ENCODE measurements at regions not wholly inside any gene's neighbourhood (a gene's known extent, or its start where the extent isn't known, plus 50 kb on each side); places are given as distances from the start of the nearest gene placed in this dataset.
A peak's percentile ranks its signal among the peaks of the same experiment; 100 is the strongest.

DNA sequence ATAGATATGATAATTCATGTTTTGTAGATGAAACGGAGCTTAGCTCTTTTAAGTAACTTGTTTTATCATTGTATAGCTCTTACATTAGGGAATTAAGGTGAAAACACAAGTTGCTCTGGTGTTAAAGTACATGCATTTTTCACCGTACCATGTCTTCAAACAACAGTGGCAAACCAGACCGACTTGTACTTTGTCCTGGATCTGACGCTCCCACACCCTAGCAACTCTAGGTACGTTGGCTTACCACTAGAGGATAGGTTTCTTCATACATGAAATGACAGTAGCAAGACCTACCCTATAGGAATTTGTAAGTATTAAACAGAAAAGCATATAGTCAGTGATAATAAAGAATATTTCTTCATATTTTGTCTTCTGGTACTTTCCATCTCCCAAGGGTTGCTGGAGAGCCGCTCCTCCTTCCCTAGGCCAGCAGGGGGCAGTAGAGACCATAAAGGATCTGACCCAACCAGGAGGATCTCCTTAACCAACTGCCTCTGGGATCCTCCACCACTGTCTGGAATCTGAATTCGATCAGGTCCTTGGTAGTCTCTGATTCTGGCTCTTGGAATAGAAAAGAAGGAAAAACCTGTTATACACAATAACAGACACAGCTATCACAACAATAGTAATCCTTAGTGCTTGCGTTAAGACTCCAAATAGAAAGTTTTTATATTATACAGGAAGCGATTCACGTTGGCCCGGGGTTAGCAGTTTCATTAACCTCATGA lies 136.7 kb downstream of the CAVIN4 start (continued):
- TF ChIP-seq, protein P1, sequence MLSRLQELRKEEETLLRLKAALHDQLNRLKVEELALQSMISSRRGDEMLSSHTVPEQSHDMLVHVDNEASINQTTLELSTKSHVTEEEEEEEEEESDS (CRISPR knock-in tag; IDR thresholded peaks at IDR 0.05) = no peak
- TF ChIP-seq EP400 (IDR thresholded peaks at IDR 0.05) (no peak), MYBL2 (IDR thresholded peaks at IDR 0.05; ENCODE audit: low read depth) (no peak), MYBL2 (CRISPR knock-in tag; IDR thresholded peaks at IDR 0.05; ENCODE audit: borderline replicate concordance) (no peak), CHD2 (IDR thresholded peaks at IDR 0.05; ENCODE audit: low read depth, low read length) (no peak), ATF4 (CRISPR knock-in tag; IDR thresholded peaks at IDR 0.05) (no peak), ZNF143 (CRISPR knock-in tag; IDR thresholded peaks at IDR 0.05) (no peak), ETS2 (tag; IDR thresholded peaks at IDR 0.05; ENCODE audit: borderline replicate concordance, poor library complexity, severe bottlenecking) (no peak), ZNF347 (CRISPR knock-in tag; IDR thresholded peaks at IDR 0.05; ENCODE audit: low read depth) (no peak), RAD21 (CRISPR knock-in tag; conservative IDR thresholded peaks at IDR 0.05 in 1 of 2, IDR thresholded peaks at IDR 0.05 in 1 of 2) (peak; percentile 74 to 75), HEY1 (CRISPR knock-in tag; IDR thresholded peaks at IDR 0.05; ENCODE audit: borderline replicate concordance) (no peak)
- TF ChIP-seq, protein P2, sequence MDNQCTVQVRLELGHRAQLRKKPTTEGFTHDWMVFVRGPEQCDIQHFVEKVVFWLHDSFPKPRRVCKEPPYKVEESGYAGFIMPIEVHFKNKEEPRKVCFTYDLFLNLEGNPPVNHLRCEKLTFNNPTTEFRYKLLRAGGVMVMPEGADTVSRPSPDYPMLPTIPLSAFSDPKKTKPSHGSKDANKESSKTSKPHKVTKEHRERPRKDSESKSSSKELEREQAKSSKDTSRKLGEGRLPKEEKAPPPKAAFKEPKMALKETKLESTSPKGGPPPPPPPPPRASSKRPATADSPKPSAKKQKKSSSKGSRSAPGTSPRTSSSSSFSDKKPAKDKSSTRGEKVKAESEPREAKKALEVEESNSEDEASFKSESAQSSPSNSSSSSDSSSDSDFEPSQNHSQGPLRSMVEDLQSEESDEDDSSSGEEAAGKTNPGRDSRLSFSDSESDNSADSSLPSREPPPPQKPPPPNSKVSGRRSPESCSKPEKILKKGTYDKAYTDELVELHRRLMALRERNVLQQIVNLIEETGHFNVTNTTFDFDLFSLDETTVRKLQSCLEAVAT (IDR thresholded peaks at IDR 0.05) = peak in 1 of 2 experiments; percentile 55; a peak in 1 of 4 replicates
- TF ChIP-seq, protein P3, sequence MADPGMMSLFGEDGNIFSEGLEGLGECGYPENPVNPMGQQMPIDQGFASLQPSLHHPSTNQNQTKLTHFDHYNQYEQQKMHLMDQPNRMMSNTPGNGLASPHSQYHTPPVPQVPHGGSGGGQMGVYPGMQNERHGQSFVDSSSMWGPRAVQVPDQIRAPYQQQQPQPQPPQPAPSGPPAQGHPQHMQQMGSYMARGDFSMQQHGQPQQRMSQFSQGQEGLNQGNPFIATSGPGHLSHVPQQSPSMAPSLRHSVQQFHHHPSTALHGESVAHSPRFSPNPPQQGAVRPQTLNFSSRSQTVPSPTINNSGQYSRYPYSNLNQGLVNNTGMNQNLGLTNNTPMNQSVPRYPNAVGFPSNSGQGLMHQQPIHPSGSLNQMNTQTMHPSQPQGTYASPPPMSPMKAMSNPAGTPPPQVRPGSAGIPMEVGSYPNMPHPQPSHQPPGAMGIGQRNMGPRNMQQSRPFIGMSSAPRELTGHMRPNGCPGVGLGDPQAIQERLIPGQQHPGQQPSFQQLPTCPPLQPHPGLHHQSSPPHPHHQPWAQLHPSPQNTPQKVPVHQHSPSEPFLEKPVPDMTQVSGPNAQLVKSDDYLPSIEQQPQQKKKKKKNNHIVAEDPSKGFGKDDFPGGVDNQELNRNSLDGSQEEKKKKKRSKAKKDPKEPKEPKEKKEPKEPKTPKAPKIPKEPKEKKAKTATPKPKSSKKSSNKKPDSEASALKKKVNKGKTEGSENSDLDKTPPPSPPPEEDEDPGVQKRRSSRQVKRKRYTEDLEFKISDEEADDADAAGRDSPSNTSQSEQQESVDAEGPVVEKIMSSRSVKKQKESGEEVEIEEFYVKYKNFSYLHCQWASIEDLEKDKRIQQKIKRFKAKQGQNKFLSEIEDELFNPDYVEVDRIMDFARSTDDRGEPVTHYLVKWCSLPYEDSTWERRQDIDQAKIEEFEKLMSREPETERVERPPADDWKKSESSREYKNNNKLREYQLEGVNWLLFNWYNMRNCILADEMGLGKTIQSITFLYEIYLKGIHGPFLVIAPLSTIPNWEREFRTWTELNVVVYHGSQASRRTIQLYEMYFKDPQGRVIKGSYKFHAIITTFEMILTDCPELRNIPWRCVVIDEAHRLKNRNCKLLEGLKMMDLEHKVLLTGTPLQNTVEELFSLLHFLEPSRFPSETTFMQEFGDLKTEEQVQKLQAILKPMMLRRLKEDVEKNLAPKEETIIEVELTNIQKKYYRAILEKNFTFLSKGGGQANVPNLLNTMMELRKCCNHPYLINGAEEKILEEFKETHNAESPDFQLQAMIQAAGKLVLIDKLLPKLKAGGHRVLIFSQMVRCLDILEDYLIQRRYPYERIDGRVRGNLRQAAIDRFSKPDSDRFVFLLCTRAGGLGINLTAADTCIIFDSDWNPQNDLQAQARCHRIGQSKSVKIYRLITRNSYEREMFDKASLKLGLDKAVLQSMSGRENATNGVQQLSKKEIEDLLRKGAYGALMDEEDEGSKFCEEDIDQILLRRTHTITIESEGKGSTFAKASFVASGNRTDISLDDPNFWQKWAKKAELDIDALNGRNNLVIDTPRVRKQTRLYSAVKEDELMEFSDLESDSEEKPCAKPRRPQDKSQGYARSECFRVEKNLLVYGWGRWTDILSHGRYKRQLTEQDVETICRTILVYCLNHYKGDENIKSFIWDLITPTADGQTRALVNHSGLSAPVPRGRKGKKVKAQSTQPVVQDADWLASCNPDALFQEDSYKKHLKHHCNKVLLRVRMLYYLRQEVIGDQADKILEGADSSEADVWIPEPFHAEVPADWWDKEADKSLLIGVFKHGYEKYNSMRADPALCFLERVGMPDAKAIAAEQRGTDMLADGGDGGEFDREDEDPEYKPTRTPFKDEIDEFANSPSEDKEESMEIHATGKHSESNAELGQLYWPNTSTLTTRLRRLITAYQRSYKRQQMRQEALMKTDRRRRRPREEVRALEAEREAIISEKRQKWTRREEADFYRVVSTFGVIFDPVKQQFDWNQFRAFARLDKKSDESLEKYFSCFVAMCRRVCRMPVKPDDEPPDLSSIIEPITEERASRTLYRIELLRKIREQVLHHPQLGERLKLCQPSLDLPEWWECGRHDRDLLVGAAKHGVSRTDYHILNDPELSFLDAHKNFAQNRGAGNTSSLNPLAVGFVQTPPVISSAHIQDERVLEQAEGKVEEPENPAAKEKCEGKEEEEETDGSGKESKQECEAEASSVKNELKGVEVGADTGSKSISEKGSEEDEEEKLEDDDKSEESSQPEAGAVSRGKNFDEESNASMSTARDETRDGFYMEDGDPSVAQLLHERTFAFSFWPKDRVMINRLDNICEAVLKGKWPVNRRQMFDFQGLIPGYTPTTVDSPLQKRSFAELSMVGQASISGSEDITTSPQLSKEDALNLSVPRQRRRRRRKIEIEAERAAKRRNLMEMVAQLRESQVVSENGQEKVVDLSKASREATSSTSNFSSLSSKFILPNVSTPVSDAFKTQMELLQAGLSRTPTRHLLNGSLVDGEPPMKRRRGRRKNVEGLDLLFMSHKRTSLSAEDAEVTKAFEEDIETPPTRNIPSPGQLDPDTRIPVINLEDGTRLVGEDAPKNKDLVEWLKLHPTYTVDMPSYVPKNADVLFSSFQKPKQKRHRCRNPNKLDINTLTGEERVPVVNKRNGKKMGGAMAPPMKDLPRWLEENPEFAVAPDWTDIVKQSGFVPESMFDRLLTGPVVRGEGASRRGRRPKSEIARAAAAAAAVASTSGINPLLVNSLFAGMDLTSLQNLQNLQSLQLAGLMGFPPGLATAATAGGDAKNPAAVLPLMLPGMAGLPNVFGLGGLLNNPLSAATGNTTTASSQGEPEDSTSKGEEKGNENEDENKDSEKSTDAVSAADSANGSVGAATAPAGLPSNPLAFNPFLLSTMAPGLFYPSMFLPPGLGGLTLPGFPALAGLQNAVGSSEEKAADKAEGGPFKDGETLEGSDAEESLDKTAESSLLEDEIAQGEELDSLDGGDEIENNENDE (IDR thresholded peaks at IDR 0.05; ENCODE audit: low read depth, low read length) = no peak
